HG02623 (cell line): ENCODE measurements at regions not wholly inside any gene's neighbourhood (a gene's known extent, or its start where the extent isn't known, plus 50 kb on each side); places are given as distances from the start of the nearest gene placed in this dataset.

ENCODE experiments used
- ATAC-seq: cut with Tn5 transposase; IDR thresholded peaks from one replicate; pipeline ENCODE4 v1.9.1; 2021; ENCODE audit warnings: moderate library complexity; ENCODE audit not compliant: unreplicated experiment

GRCh38 chr4:83172371-83172770 lies 57.8 kb upstream of the PLAC8 start:
- no peak for ATAC-seq

- ATAC-seq = no peak
These were observed 57.0 kb upstream of the PLAC8 start for GRCh38 chr4:83171436-83172039.

GRCh38 chr4:83170952-83171399 lies 56.4 kb upstream of the PLAC8 start:
- ATAC-seq = no peak
